ENCODE measurements at regions not wholly inside any gene's neighbourhood (a gene's known extent, or its start where the extent isn't known, plus 50 kb on each side); places are given as distances from the start of the nearest gene placed in this dataset.

- ChIA-PET POLR2A (no interaction called here), CTCF (no interaction called here)
- Mint-ChIP-seq H3K9me3 (ENCODE audit: insufficient read depth) (no peaks in the 10 kb centered on the region), H3K27ac (no peak overlapping the region), H3K27me3 (no peaks in the 10 kb centered on the region), H3K4me1 (no peaks in the 10 kb centered on the region), H3K4me3 (no peak overlapping the region)
- Histone ChIP-seq H3K4me3 (ENCODE audit: control extremely low read depth in 1 of 5, extremely low read depth in 1 of 5, insufficient read depth in 1 of 5, low read depth in 2 of 5, low read length in 4 of 5) (no peak overlapping the region), H3K9ac (ENCODE audit: low read length) (no peak overlapping the region), H3K4me1 (ENCODE audit: control insufficient read depth in 2 of 2, insufficient read depth in 2 of 2, low read length in 2 of 2) (no peaks in the 10 kb centered on the region), H3K4me2 (replicated peaks; ENCODE audit: low read depth, low read length, poor library complexity, severe bottlenecking) (no peak overlapping the region), H3K9me3 (ENCODE audit: control extremely low read depth in 1 of 3, control insufficient read depth in 2 of 3, insufficient read depth in 1 of 3, low read length in 2 of 3) (no peaks in the 10 kb centered on the region), H2AFZ (ENCODE audit: insufficient read depth, low read depth, low read length, poor library complexity, severe bottlenecking) (no peak overlapping the region), H3K27ac (ENCODE audit: low read length in 2 of 2) (no peak overlapping the region), H3K36me3 (replicated peaks in 1 of 2; ENCODE audit: control extremely low read depth in 1 of 2, control insufficient read depth in 1 of 2, extremely low read depth in 1 of 2, insufficient read depth in 2 of 2, low read length in 1 of 2) (no peaks in the 10 kb centered on the region), H4K20me1 (ENCODE audit: control insufficient read depth, insufficient read depth, low read length, poor library complexity, severe bottlenecking) (no peaks in the 10 kb centered on the region), H3K79me2 (ENCODE audit: control insufficient read depth, insufficient read depth, low read length) (no peaks in the 10 kb centered on the region), H3K27me3 (replicated peaks in 1 of 4; ENCODE audit: control extremely low read depth in 1 of 4, control insufficient read depth in 3 of 4, insufficient read depth in 4 of 4, low read length in 3 of 4) (no peaks in the 10 kb centered on the region)
- ATAC-seq (ENCODE audit: low read depth): no peak
- WGBS (ENCODE audit: insufficient coverage): 0% methylated on average over 2 of the region's 3 CpGs
- no peak for TF ChIP-seq CTCF (IDR thresholded peaks at IDR 0.05)
- no peak for TF ChIP-seq EZH2 (IDR thresholded peaks at IDR 0.05; ENCODE audit: borderline replicate concordance, insufficient read depth, low read depth, low read length, poor library complexity, severe bottlenecking)
- DNase-seq: no peak
- intact Hi-C loops (cut with micrococcal nuclease): no loop called here
These were observed 342.4 kb upstream of the GRM3 start for GRCh38 chr7:86301301-86301700.

- Histone ChIP-seq H3K9me3 (ENCODE audit: control extremely low read depth in 1 of 3, control insufficient read depth in 2 of 3, insufficient read depth in 1 of 3, low read length in 2 of 3) (no peaks in the 10 kb centered on the region), H3K4me1 (ENCODE audit: control insufficient read depth in 2 of 2, insufficient read depth in 2 of 2, low read length in 2 of 2) (no peaks in the 10 kb centered on the region), H3K27me3 (replicated peaks in 1 of 4; ENCODE audit: control extremely low read depth in 1 of 4, control insufficient read depth in 3 of 4, insufficient read depth in 4 of 4, low read length in 3 of 4) (no peaks in the 10 kb centered on the region), H2AFZ (ENCODE audit: insufficient read depth, low read depth, low read length, poor library complexity, severe bottlenecking) (no peak overlapping the region), H3K27ac (ENCODE audit: low read length in 2 of 2) (no peak overlapping the region), H4K20me1 (ENCODE audit: control insufficient read depth, insufficient read depth, low read length, poor library complexity, severe bottlenecking) (no peaks in the 10 kb centered on the region), H3K4me3 (ENCODE audit: control extremely low read depth in 1 of 5, extremely low read depth in 1 of 5, insufficient read depth in 1 of 5, low read depth in 2 of 5, low read length in 4 of 5) (no peak overlapping the region), H3K79me2 (ENCODE audit: control insufficient read depth, insufficient read depth, low read length) (no peaks in the 10 kb centered on the region), H3K9ac (ENCODE audit: low read length) (no peak overlapping the region), H3K36me3 (replicated peaks in 1 of 2; ENCODE audit: control extremely low read depth in 1 of 2, control insufficient read depth in 1 of 2, extremely low read depth in 1 of 2, insufficient read depth in 2 of 2, low read length in 1 of 2) (no peaks in the 10 kb centered on the region), H3K4me2 (replicated peaks; ENCODE audit: low read depth, low read length, poor library complexity, severe bottlenecking) (no peak overlapping the region)
- ATAC-seq (ENCODE audit: low read depth): no peak
- POLR2A ChIA-PET: no interaction called here
- no peak for DNase-seq
- CTCF ChIA-PET: no interaction called here
- Mint-ChIP-seq H3K9me3 (ENCODE audit: insufficient read depth) (no peaks in the 10 kb centered on the region), H3K27me3 (no peaks in the 10 kb centered on the region), H3K27ac (no peak overlapping the region), H3K4me3 (no peak overlapping the region), H3K4me1 (no peaks in the 10 kb centered on the region)
- no peak for TF ChIP-seq CTCF (IDR thresholded peaks at IDR 0.05)
- TF ChIP-seq EZH2 (IDR thresholded peaks at IDR 0.05; ENCODE audit: borderline replicate concordance, insufficient read depth, low read depth, low read length, poor library complexity, severe bottlenecking): no peak
- intact Hi-C loops (cut with micrococcal nuclease): no loop called here
- no CpG with 5 or more reads among the region's 2 CpGs for WGBS (ENCODE audit: insufficient coverage)
These were observed 348.2 kb upstream of the GRM3 start for GRCh38 chr7:86295526-86295925.
